Astrocyte (in vitro differentiated cells and primary cell): ENCODE measurements at regions not wholly inside any gene's neighbourhood (a gene's known extent, or its start where the extent isn't known, plus 50 kb on each side); places are given as distances from the start of the nearest gene placed in this dataset.

Experiments
- DNase-seq: peaks from one replicate; pipeline ENCODE4 v3.0.0-alpha.2; 2010; ENCODE audit warnings: low read depth
- FAIRE-seq: peaks from 2 replicates; lab custom pipeline; 2011; peaks lifted over from hg19 to GRCh38; lab: Jason Lieb, UNC
- H2AFZ ChIP-seq: 2 replicates; pipeline ENCODE4 v1.6.0; 2012; ENCODE audit warnings: low read depth, low read length, inconsistent platforms
- H3K27ac ChIP-seq: 2 replicates; pipeline ENCODE4 v1.5.1; 2011; ENCODE audit warnings: low read depth, low read length, inconsistent platforms
- H3K27me3 ChIP-seq: 2 replicates; pipeline ENCODE4 v1.6.0; 2011; ENCODE audit warnings: low read length, inconsistent platforms; ENCODE audit not compliant: insufficient read depth
- H3K36me3 ChIP-seq: 2 replicates; pipeline ENCODE4 v1.5.1; 2011; ENCODE audit warnings: low read length, inconsistent platforms; ENCODE audit not compliant: insufficient read depth
- H3K4me1 ChIP-seq: 2 replicates; pipeline ENCODE4 v1.5.1; 2011; ENCODE audit warnings: low read length, inconsistent platforms; ENCODE audit not compliant: insufficient read depth
- H3K4me2 ChIP-seq: 2 replicates; pipeline ENCODE4 v1.6.0; 2012; ENCODE audit warnings: low read length, inconsistent platforms
- H3K4me3 ChIP-seq: 2 replicates; pipeline ENCODE4 v1.5.1; 2011; ENCODE audit warnings: low read depth, mild to moderate bottlenecking, low read length, inconsistent platforms; ENCODE audit not compliant: insufficient read depth
- H3K79me2 ChIP-seq: 2 replicates; pipeline ENCODE4 v1.6.0; 2012; ENCODE audit warnings: mild to moderate bottlenecking, low read length, inconsistent platforms; ENCODE audit not compliant: insufficient read depth
- H3K9ac ChIP-seq: 2 replicates; pipeline ENCODE4 v1.6.0; 2012; ENCODE audit warnings: mild to moderate bottlenecking, low read length, inconsistent platforms
- H3K9me3 ChIP-seq: 2 replicates; pipeline ENCODE4 v1.5.1; 2012; ENCODE audit warnings: low read depth, mild to moderate bottlenecking, low read length, inconsistent platforms; ENCODE audit not compliant: insufficient read depth
- H4K20me1 ChIP-seq: 2 replicates; pipeline ENCODE4 v1.6.0; 2012; ENCODE audit warnings: low read length, inconsistent platforms; ENCODE audit not compliant: insufficient read depth
- H3K27ac Mint-ChIP-seq: one replicate; pipeline ENCODE4 v1.8.0; 2021; ENCODE audit warnings: mild to moderate bottlenecking, mixed read lengths; ENCODE audit not compliant: unreplicated experiment
- H3K27me3 Mint-ChIP-seq: one replicate; pipeline ENCODE4 v1.8.0; 2021; ENCODE audit warnings: low read depth, mixed read lengths; ENCODE audit not compliant: unreplicated experiment
- H3K36me3 Mint-ChIP-seq: one replicate; pipeline ENCODE4 v1.8.0; 2021; ENCODE audit warnings: low read depth, mixed read lengths; ENCODE audit not compliant: unreplicated experiment
- H3K4me1 Mint-ChIP-seq: one replicate; pipeline ENCODE4 v1.8.0; 2021; ENCODE audit warnings: low read depth, mixed read lengths; ENCODE audit not compliant: unreplicated experiment
- H3K4me3 Mint-ChIP-seq: one replicate; pipeline ENCODE4 v1.8.0; 2021; ENCODE audit warnings: mild to moderate bottlenecking, moderate library complexity, mixed read lengths; ENCODE audit not compliant: unreplicated experiment
- H3K9me3 Mint-ChIP-seq: one replicate; pipeline ENCODE4 v1.8.0; 2021; ENCODE audit warnings: mild to moderate bottlenecking, mixed read lengths; ENCODE audit not compliant: unreplicated experiment
- EZH2 ChIP-seq: IDR thresholded peaks from 2 replicates; pipeline ENCODE4 v1.6.1; 2012; ENCODE audit warnings: mild to moderate bottlenecking, low read length, inconsistent platforms; ENCODE audit not compliant: insufficient read depth
- TF ChIP-seq, protein P1 (sequence below): IDR thresholded peaks from 2 replicates; pipeline ENCODE4 v1.5.1; 2011; ENCODE audit warnings: low read depth, mild to moderate bottlenecking, inconsistent platforms, low read length, moderate library complexity; ENCODE audit not compliant: insufficient read depth

- no peak for FAIRE-seq
- no peak overlapping the region for H3K27ac Mint-ChIP-seq
Measured at GRCh38 chr6:23590498-23591126, 535.4 kb upstream of the NRSN1 start.

DNA sequence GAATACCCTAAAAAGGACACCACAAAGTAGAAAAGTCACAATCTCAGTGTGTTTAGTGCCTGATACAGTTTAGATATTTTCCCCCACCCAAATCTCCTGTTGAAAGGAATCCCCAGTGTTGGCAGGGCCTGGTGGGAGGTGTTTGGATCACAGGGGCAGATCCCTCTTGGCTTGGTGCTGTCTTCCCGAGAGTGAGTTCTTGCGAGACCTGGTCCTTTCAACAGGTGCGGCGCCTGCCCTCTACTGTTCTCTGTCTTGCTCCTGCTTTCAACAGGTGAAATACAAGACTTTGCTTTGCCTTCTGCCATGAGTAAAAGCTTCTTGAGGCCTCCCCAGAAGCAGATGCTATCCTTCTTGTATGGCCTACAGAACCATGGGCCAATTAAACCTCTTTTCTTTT is 534.3 kb upstream of the NRSN1 start:
- H3K36me3 ChIP-seq, result no peaks in the 10 kb centered on the region
- H2AFZ ChIP-seq, result no peak overlapping the region
- no peak overlapping the region for H3K4me2 ChIP-seq
- no peak overlapping the region for H3K4me3 ChIP-seq
- Mint-ChIP-seq H3K36me3 (no peaks in the 10 kb centered on the region), H3K4me3 (no peak overlapping the region), H3K27ac (no peak overlapping the region), H3K4me1 (no peaks in the 10 kb centered on the region), H3K27me3 (no peaks in the 10 kb centered on the region), H3K9me3 (no peaks in the 10 kb centered on the region)
- H3K27me3 ChIP-seq, result no peaks in the 10 kb centered on the region
- no peaks in the 10 kb centered on the region for H3K79me2 ChIP-seq
- H3K9me3 ChIP-seq, result no peaks in the 10 kb centered on the region
- H3K27ac ChIP-seq, result no peak overlapping the region
- H3K9ac ChIP-seq, result no peak overlapping the region
- no peaks in the 10 kb centered on the region for H4K20me1 ChIP-seq
- no peaks in the 10 kb centered on the region for H3K4me1 ChIP-seq
- TF ChIP-seq EZH2, result no peak
- TF ChIP-seq, protein P1, sequence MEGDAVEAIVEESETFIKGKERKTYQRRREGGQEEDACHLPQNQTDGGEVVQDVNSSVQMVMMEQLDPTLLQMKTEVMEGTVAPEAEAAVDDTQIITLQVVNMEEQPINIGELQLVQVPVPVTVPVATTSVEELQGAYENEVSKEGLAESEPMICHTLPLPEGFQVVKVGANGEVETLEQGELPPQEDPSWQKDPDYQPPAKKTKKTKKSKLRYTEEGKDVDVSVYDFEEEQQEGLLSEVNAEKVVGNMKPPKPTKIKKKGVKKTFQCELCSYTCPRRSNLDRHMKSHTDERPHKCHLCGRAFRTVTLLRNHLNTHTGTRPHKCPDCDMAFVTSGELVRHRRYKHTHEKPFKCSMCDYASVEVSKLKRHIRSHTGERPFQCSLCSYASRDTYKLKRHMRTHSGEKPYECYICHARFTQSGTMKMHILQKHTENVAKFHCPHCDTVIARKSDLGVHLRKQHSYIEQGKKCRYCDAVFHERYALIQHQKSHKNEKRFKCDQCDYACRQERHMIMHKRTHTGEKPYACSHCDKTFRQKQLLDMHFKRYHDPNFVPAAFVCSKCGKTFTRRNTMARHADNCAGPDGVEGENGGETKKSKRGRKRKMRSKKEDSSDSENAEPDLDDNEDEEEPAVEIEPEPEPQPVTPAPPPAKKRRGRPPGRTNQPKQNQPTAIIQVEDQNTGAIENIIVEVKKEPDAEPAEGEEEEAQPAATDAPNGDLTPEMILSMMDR, result no peak
- FAIRE-seq, result no peak
- no peak for DNase-seq

More at GRCh38 chr6:23590498-23591126, 535.4 kb upstream of the NRSN1 start:
- H3K9ac ChIP-seq, result no peak overlapping the region
- H3K4me1 Mint-ChIP-seq, result no peaks in the 10 kb centered on the region
- no peak overlapping the region for H3K4me3 ChIP-seq
- H2AFZ ChIP-seq, result no peak overlapping the region
- H3K9me3 Mint-ChIP-seq, result no peaks in the 10 kb centered on the region
- no peaks in the 10 kb centered on the region for H3K9me3 ChIP-seq
- no peaks in the 10 kb centered on the region for H3K27me3 ChIP-seq
- H3K79me2 ChIP-seq, result no peaks in the 10 kb centered on the region
- H3K36me3 Mint-ChIP-seq, result no peaks in the 10 kb centered on the region
- no peak overlapping the region for H3K4me3 Mint-ChIP-seq
- no peak for DNase-seq
- H3K36me3 ChIP-seq, result no peaks in the 10 kb centered on the region
- TF ChIP-seq, protein P1, result no peak
- TF ChIP-seq EZH2, result no peak
- H3K27me3 Mint-ChIP-seq, result no peaks in the 10 kb centered on the region
- H3K4me2 ChIP-seq, result no peak overlapping the region
- H3K27ac ChIP-seq, result no peak overlapping the region
- H3K4me1 ChIP-seq, result no peaks in the 10 kb centered on the region
- no peaks in the 10 kb centered on the region for H4K20me1 ChIP-seq

DNA sequence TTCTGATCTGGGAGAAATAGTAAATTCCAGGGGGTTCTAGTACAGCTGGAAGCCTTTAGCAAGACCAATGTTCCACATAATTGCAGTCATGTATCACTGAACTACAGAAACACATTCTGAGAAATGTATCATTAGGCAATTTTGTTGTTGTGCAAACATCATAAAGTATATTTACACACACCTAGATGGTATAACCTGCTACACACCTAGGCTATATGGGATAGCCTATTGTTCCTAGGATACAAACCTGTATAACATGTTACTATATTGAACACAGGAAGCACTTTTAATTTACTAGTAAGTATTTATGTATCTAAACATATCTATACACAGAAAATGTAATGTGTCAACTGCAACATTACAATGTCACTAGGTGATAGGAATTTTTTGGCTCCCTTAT is 525.9 kb upstream of the NRSN1 start:
- H3K27me3 ChIP-seq, result no peaks in the 10 kb centered on the region
- DNase-seq, result no peak
- H3K9ac ChIP-seq, result no peak overlapping the region
- Mint-ChIP-seq H3K27me3 (no peaks in the 10 kb centered on the region), H3K36me3 (no peaks in the 10 kb centered on the region), H3K9me3 (peaks cover 4% of the 10 kb centered on the region), H3K27ac (no peak overlapping the region), H3K4me1 (no peaks in the 10 kb centered on the region), H3K4me3 (no peak overlapping the region)
- no peak for FAIRE-seq
- no peaks in the 10 kb centered on the region for H3K9me3 ChIP-seq
- no peak overlapping the region for H3K4me3 ChIP-seq
- H3K4me1 ChIP-seq, result no peaks in the 10 kb centered on the region
- no peak overlapping the region for H3K27ac ChIP-seq
- no peak overlapping the region for H2AFZ ChIP-seq
- no peak overlapping the region for H3K4me2 ChIP-seq
- no peaks in the 10 kb centered on the region for H3K79me2 ChIP-seq
- H3K36me3 ChIP-seq, result no peaks in the 10 kb centered on the region
- no peaks in the 10 kb centered on the region for H4K20me1 ChIP-seq
- TF ChIP-seq, protein P1, result no peak
- TF ChIP-seq EZH2, result no peak
